ENCODE measurements at regions not wholly inside any gene's neighbourhood (a gene's known extent, or its start where the extent isn't known, plus 50 kb on each side); places are given as distances from the start of the nearest gene placed in this dataset.
"Not testable (repeated sequence)": the region's sequence is repeated elsewhere in the genome, so short reads cannot be mapped to it uniquely, and the experiment has no call there.

GRCh38 chr3:16707260-16707659, 102.0 kb upstream of the DAZL start:
- no peak for DNase-seq

- DNase-seq: no peak
These were observed 103.1 kb upstream of the DAZL start for GRCh38 chr3:16708285-16708684.

- not testable (repeated sequence) for DNase-seq
These were observed 106.5 kb upstream of the DAZL start for GRCh38 chr3:16711691-16712090.

- DNase-seq: no peak
These were observed 110.1 kb upstream of the DAZL start for GRCh38 chr3:16715281-16715680.

- no peak for DNase-seq
These were observed 114.2 kb upstream of the DAZL start for GRCh38 chr3:16719426-16719825.

GRCh38 chr3:16720367-16720940, 115.2 kb upstream of the DAZL start:
- DNase-seq: no peak

GRCh38 chr3:16721494-16721893, 116.3 kb upstream of the DAZL start:
- no peak for DNase-seq

GRCh38 chr3:16723978-16724377, 118.8 kb upstream of the DAZL start:
- DNase-seq: no peak

- no peak for DNase-seq
These were observed 119.3 kb upstream of the DAZL start for GRCh38 chr3:16724487-16724886.

- DNase-seq: no peak
These were observed 120.7 kb upstream of the DAZL start for GRCh38 chr3:16725972-16726371.

GRCh38 chr3:16728770-16729745, 123.8 kb upstream of the DAZL start:
- no peak for DNase-seq

- DNase-seq: no peak
These were observed 133.2 kb upstream of the DAZL start for GRCh38 chr3:16738451-16738850.

GRCh38 chr3:16739541-16740105, 134.4 kb upstream of the DAZL start:
- DNase-seq: no peak

GRCh38 chr3:16740515-16740914, 135.3 kb upstream of the DAZL start:
- DNase-seq: no peak

- no peak for DNase-seq
These were observed 136.0 kb upstream of the DAZL start for GRCh38 chr3:16741103-16741758.

GRCh38 chr3:16741890-16742289, 136.7 kb upstream of the DAZL start:
- DNase-seq: no peak

GRCh38 chr3:16743276-16743675, 138.1 kb upstream of the DAZL start:
- no peak for DNase-seq

GRCh38 chr3:16759227-16759903, 125.4 kb upstream of the PLCL2 start:
- DNase-seq: no peak

GRCh38 chr3:16761571-16761970, 123.2 kb upstream of the PLCL2 start:
- DNase-seq: no peak

GRCh38 chr3:16765661-16766060, 119.1 kb upstream of the PLCL2 start:
- DNase-seq: no peak

GRCh38 chr3:16767006-16767405, 117.7 kb upstream of the PLCL2 start:
- no peak for DNase-seq

GRCh38 chr3:16768014-16768413, 116.7 kb upstream of the PLCL2 start:
- DNase-seq: no peak

Measured in muscle of arm (tissue), 1 donor.